Fibroblast of skin of scalp (primary cell): ENCODE measurements at regions not wholly inside any gene's neighbourhood (a gene's known extent, or its start where the extent isn't known, plus 50 kb on each side); places are given as distances from the start of the nearest gene placed in this dataset.
"Not testable (repeated sequence)": the region's sequence is repeated elsewhere in the genome, so short reads cannot be mapped to it uniquely, and the experiment has no call there.

ENCODE experiments used
- DNase-seq: peaks from one replicate; pipeline ENCODE4 v3.0.0-alpha.2; 2013

GRCh38 chr2:49465157-49465831 is 311.0 kb upstream of the FSHR start:
- DNase-seq, result no peak

DNA sequence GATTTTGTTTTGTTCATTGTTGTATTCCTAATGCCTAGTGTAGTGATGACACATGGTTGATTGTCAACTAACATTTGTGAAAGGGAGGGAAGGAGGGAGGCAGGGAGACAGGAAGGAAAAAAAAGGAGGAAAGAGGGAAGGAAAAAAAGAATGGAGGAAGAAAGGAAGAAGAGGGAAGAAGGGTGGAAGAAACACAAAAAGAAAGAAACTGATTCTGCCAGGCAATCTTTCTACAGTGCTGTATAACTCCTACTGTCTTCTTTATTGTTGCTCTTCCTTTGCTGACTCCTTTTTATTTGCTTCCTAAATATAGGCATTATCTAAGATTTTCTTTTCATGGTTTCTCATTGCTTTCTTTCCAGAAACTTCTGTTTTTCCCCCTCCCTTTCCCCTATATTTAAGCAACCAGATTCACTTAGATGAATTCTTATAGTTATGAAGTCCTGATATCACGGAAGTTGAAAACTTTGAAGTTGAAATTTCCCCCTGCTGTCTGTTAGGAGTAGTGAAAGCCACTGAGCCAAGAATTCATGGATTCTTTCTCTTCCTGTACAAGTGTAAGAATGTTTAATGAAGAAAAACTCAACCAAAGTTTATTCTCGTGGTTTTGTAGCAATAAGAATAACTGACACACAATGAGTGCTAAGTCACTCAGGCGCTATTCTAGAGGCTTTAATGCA is 305.1 kb upstream of the FSHR start:
- no peak for DNase-seq

DNA sequence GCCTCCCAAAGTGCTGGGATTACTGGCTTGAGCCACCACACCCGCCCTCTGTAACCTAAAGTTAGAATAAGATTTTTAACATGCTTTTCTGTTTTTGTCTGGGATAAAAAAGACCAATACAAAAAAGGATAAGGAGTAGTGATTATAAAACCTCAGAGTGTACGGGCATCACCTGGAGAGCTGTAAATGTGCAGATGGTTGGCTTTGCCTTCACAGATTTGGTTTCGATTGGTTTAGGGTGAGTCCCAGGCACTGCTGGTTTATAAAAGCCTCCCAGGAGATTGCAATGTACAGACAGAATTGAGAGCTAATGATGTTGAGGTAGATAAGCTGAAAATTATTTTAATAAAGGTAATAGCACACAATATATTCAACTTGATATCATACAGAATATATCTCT is 289.7 kb upstream of the FSHR start:
- DNase-seq, result no peak

GRCh38 chr2:49426996-49427395 is 272.7 kb upstream of the FSHR start:
- no peak for DNase-seq

DNA sequence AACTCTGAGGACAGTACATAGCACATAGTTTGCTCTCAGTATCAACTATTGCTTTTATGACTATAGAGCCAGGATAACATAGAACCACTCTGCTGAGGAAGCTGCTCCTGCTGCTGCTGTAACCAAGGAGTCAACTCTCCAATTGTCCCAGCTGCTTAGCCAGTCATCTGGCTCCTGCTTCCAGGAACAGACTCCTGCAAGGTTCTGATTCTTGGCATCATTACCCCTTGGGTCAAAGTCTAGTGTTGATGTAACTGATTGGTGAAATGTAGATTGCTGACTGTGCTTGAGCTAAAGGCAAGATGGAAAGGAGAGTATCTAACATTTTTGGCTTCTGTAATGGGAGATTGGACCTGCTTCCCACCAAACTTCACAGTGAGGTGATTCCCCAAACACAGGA is 261.9 kb upstream of the FSHR start:
- DNase-seq, result no peak

- no peak for DNase-seq
These were observed 249.8 kb upstream of the FSHR start for GRCh38 chr2:49404108-49404507.

DNA sequence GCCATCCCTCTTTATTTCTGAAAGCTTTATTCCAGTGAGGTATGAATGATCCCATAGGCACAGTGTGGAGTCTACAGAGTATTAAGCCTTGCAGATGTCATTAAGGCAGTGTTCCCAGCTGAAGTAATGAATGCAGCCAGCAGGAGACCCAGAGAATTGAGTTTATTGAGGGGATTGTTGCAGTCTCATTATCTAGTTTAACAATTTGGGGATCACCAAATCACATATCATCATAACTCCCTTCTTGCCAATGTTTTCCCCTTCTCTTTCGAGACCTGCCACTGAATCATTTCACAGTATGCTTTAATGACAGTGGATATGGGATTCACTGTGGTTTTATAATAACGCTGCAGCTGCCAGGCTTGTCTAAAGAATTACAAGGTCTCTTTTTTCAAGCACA is 249.3 kb upstream of the FSHR start:
- no peak for DNase-seq

DNA sequence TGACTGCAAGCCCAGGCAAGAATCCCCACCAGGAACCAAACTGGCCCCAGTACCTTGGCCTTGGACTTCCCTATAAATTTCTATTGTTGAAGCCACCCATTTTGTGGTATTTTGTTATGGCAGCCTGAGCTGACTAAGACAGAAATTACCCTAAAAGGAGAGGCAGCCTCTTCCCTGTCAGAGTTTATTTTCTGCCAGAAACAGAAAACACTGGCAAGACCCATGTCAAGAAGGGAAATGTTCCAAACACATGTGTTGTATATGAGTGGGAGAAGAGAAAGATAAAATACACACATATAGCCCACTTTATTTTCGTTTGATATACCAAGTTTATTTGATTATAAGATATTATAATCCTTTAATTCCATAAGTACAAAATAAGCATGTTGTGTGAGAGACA is 225.1 kb upstream of the FSHR start:
- no peak for DNase-seq

GRCh38 chr2:49371128-49371701 is 216.9 kb upstream of the FSHR start:
- DNase-seq, result no peak

DNA sequence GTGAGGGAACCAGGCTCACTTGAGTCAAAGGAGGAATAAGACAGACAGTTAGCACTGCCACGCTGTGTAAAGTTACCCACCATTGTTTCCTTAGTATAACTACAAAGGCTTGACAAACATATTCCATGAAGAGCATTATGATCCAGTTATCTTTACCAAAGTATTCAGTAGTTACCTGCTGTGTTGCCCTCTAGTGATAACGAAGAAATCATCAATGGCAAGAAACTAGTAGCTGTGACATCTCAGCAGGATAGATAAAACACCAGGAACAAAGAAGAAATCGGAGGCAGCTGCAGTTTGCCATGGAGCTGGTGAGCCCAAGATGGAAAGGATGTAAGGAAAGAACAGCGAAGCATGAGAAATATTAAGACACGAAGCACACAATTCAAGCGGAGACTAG is 215.3 kb upstream of the FSHR start:
- DNase-seq, result no peak

- no peak for DNase-seq
These were observed 214.8 kb upstream of the FSHR start for GRCh38 chr2:49369101-49369500.

DNA sequence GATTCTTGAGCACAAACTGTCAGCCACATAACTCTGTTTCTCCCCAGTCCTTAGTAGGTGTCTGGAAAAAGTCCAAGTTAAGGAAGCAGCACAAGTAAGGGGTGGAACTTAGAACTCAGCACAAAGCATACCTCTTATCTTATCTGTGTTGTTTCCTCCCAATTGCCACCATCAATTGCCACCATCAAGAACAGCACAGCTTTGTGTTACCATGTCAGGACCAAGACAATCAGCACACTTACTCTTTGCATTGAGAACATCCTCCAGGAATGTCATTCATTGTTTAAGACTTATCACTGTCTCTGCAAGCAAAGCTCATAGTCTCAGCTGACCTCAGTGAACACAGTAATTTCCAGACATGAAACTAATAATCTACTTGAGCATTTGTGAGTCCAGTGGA is 212.7 kb upstream of the FSHR start:
- DNase-seq, result no peak

DNA sequence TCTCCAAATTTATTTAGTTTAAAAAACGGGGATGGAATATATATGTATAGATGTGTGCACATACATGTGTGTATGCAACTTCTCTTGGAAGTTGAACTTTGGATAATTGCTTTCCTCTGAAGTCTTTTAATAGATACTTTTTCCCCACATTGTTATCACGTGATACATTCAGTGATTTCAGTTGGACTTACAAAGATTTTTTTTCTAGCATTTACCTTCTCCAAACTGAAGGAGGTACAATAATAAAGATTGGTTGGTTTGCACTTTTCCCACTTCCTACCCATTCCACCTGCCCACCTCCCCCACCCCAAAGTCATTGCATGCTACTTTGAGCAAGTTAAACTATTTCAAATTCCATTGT is 206.1 kb upstream of the FSHR start:
- DNase-seq, result no peak

GRCh38 chr2:49359721-49360406 is 205.5 kb upstream of the FSHR start:
- DNase-seq, result peak; percentile 4

GRCh38 chr2:49355611-49356010 is 201.3 kb upstream of the FSHR start:
- no peak for DNase-seq

DNA sequence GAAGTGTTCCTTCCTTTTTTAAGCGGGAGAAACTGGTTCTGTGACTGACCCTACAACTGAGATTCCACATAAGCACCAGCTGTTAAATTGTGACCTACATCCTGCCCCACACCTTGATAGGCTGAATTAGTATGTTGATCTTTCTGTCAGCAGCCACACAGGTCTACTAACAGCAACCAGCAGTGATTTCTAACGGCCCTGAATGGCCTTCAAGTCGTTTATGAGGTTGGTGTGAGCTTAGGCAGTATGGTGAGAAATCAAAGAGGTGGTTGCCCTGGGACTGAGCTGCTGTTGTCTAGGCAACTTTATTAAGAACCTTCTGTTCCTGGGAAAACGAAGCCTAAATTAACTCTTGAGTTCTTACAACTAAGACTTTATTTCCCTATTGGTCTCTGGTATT is 197.2 kb upstream of the FSHR start:
- no peak for DNase-seq

- DNase-seq, result no peak
These were observed 189.3 kb upstream of the FSHR start for GRCh38 chr2:49343638-49344037.

DNA sequence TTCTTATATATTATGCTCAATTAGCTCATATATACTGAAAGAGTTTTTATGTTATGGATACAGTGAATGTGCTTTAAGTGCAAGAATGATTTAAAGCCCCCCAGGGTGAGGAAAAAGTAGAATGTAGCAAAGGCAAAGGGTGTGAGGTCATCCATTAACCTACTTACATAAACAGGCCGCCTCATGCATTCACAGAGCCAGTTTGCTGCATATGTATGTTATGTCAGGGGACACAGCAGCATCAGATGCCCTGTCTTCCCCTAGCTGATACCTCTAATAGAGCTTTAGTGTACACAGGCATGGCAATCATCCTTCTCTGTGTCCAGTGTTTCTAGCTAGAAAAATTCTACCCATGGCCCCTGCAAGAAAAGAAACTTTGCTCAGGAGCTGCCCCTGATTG is 187.8 kb upstream of the FSHR start:
- DNase-seq, result no peak

- no peak for DNase-seq
These were observed 181.2 kb upstream of the FSHR start for GRCh38 chr2:49335546-49335945.

DNA sequence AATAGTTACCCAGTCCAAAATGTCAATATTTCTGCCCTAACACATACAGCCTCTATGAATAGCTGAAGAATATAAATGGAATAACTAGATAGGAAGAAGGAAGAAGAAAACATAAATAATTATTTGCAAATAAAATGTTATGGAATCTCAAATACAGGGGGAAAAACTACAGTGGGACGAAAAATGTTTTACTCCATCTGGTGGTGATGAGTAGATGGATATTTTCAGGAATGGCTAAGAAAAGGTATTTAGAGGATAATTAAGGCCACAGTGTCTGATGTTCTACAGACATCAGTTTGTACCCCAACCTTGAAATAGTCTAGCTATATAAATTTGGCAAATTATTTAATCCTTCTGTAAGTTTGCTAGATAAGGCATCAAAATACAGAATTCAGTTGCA is 178.1 kb upstream of the FSHR start:
- DNase-seq, result no peak

- DNase-seq, result no peak
These were observed 164.2 kb upstream of the FSHR start for GRCh38 chr2:49318531-49318930.

DNA sequence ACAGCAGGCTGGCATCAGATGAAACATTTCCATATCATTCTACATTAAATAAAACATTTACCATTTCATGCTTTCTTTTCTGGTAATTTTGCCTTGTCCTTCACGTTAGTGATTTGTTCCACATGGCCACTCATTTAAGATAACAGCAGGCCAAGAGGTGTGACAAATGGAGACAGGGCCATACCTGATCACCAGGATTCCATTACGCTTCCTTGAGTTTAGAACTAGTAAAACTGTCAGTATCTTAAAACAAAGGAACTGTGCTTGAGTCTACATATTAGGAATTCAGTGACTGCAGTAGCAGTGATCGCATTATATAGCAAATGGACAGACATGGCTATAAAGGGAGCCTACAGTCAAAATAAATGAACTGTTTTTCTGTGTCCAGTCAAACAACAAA is 155.1 kb upstream of the FSHR start:
- no peak for DNase-seq

- no peak for DNase-seq
These were observed 152.6 kb upstream of the FSHR start for GRCh38 chr2:49306925-49307324.

DNA sequence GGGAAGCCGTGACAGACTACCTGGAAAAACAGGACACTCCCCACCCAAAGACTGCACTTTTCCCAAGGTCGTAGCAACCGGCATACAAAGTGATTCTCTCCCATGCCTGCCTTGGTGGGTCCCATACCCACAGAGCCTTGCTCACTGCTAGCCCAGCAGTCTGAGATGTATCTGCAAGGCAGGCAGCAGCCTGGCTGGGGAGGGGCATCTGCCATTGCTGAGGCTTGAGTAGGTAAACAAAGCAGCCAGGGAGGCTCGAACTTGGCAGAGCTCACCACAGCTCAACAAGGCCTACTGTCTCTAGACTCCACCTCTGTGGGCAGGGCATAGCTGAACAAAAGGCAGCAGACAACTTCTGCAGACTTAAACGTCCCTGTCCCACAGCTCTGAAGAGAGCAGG is 144.4 kb upstream of the FSHR start:
- not testable (repeated sequence) for DNase-seq
